ENCODE measurements at regions not wholly inside any gene's neighbourhood (a gene's known extent, or its start where the extent isn't known, plus 50 kb on each side); places are given as distances from the start of the nearest gene placed in this dataset.

DNA sequence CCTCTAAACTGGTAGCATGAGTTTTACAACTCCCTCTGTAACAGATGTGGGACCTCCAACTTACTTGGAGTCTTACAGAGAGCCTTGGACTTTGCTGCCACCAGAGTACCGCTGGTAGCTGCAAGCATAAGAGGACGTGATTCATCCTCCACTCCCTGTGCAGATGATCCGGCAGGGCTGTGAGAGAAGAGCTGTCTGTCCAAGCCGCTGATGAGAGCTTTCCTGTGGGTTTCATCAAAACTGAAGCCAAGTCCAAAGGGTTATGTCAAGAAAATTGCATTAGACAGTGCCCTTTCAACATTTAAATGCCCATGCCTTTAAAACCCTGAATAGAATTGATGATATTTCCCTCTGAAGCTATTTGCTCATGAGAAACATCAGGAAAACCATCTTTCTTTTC lies 85.8 kb downstream of the LLPH start:
- FAIRE-seq (no peak), DNase-seq (ENCODE audit: insufficient read length, low spot score) (no peak)
- TF ChIP-seq, protein P1, sequence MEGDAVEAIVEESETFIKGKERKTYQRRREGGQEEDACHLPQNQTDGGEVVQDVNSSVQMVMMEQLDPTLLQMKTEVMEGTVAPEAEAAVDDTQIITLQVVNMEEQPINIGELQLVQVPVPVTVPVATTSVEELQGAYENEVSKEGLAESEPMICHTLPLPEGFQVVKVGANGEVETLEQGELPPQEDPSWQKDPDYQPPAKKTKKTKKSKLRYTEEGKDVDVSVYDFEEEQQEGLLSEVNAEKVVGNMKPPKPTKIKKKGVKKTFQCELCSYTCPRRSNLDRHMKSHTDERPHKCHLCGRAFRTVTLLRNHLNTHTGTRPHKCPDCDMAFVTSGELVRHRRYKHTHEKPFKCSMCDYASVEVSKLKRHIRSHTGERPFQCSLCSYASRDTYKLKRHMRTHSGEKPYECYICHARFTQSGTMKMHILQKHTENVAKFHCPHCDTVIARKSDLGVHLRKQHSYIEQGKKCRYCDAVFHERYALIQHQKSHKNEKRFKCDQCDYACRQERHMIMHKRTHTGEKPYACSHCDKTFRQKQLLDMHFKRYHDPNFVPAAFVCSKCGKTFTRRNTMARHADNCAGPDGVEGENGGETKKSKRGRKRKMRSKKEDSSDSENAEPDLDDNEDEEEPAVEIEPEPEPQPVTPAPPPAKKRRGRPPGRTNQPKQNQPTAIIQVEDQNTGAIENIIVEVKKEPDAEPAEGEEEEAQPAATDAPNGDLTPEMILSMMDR (IDR thresholded peaks at IDR 0.05; ENCODE audit: insufficient read depth, missing control alignments), result no peak

DNA sequence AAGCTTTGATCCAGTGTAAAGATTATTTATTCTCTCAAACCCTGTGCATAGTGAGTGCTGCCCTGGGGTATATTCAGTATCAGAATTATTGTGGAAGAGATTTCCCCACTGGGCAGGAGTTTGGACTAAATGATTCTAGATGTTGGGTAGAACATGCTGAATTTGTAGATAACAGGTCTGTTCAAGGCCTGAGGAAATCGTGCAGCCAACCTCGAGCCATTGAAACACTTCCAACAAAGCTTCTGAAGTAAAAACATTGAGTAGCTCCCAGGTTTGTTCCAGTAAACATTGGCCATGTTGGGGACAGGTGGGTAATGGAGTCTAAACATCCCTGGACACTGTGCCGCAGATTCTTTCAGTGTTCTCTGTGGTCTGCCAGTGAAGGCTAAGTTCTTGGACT lies 87.5 kb downstream of the LLPH start:
- FAIRE-seq, result no peak
- no peak for DNase-seq (ENCODE audit: insufficient read length, low spot score)

DNA sequence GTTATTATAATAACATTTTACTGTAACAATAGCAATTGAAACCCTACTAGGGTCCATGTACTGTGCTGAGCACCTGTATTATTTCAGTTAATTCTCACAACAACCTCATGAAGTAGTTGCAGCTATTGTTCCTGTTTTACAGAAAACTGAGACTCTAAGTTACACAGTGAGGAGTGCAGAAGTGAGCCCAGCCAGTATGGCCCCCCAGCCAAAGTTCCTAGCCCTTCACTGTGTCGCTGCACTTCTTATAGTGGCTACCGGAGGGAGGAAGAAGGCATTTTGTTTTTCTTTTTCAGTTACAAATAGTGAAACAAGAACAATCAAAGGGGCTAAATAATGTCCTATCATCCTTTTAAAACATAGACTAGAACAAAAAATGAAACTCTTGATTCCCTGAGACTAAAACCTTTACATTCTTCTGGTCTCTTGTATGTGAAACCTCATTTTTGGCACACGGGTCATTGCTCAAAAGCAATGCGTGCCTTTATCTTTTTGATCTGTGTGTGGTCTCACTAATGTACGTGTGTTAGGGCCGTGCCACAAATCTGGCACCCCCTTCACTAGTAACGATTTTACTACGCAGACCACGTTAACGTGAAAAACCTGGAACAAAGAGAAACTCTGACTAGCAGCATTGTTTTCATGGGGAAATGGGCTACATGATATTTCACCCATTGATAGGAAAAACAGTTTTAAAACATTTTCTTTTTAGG lies 88.7 kb downstream of the LLPH start:
- TF ChIP-seq, protein P1 (IDR thresholded peaks at IDR 0.05; ENCODE audit: insufficient read depth, missing control alignments), result no peak
- FAIRE-seq, result no peak

More for the DNA sequence above, 87.5 kb downstream of the LLPH start:
- TF ChIP-seq, protein P1 (IDR thresholded peaks at IDR 0.05; ENCODE audit: insufficient read depth, missing control alignments), result no peak

DNA sequence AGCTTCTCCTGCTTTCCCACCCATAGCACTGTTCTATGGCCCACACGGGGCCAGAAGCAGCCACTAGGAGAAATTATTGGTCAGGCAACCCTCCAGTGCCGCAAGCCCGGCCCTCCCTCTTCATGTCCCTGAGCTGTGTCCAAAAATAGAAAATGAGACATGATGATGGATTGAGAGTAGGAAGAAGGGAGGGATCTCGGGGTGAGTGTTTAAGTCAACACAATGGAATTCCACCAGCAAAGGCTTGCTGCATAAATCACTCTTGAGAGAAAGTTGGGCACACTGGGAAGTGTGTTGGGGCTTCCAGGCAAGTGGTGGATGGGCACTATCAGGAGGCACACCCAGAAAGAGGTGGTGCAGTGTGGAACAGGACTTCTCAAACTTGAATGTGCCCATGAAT lies 94.2 kb downstream of the LLPH start:
- DNase-seq (ENCODE audit: insufficient read length, low spot score) (no peak), FAIRE-seq (no peak)
- TF ChIP-seq, protein P1 (IDR thresholded peaks at IDR 0.05; ENCODE audit: insufficient read depth, missing control alignments), result no peak

More for the DNA sequence above, 88.7 kb downstream of the LLPH start:
- DNase-seq (ENCODE audit: insufficient read length, low spot score), result no peak

DNA sequence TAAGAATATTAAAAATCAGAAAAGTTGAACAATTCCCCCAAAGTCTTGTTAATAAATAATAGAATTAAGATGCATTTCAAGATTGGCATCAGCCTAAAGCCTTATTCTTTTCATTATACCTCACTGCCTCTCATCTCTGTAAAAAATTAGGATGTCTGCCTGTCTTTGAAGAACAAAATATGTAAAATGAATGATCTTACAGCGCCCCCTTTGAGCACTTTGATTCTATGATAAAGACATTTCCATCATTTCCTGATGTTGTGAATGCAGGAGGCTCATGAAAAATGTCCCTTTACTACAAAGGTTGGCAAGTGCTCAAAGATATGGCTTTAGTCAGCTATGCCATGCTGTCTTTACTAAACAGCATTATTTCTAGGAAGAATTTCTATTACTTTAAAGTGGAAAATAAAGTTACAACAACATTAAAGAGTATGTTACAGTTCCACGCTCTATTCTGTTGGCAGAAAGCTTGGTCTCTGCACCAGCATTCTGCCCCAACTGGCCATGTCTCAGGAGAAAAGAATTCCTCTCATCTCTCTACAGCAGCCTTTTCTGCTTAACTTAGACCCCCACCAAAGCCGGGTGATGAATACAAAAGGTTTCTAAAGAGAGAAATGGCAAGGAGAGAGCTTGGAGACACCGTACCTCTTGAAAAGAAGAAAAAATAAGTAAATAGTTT lies 95.1 kb downstream of the LLPH start:
- FAIRE-seq, result no peak
- TF ChIP-seq, protein P1 (IDR thresholded peaks at IDR 0.05; ENCODE audit: insufficient read depth, missing control alignments), result peak; percentile 41
- DNase-seq (ENCODE audit: insufficient read length, low spot score), result no peak

DNA sequence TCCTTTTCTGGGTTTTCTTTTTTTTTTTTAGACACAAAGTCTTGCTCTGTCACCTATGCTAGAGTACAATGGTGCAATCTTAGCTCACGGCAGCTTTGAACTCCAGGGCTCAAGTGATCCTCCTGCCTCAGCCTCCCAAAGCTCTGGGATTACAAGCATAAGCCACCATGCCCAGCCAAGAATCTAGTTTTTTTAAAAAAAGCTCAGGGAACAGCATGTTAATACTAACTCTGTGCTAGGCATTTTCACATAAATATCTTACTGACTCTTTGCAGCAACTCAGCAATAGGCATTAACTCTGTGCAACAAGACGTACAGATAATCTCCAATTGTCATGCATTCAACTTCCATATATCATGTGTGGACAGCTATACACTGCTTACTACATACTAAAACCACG lies 97.4 kb downstream of the LLPH start:
- FAIRE-seq (no peak), DNase-seq (ENCODE audit: insufficient read length, low spot score) (no peak)
- TF ChIP-seq, protein P1 (IDR thresholded peaks at IDR 0.05; ENCODE audit: insufficient read depth, missing control alignments), result no peak

DNA sequence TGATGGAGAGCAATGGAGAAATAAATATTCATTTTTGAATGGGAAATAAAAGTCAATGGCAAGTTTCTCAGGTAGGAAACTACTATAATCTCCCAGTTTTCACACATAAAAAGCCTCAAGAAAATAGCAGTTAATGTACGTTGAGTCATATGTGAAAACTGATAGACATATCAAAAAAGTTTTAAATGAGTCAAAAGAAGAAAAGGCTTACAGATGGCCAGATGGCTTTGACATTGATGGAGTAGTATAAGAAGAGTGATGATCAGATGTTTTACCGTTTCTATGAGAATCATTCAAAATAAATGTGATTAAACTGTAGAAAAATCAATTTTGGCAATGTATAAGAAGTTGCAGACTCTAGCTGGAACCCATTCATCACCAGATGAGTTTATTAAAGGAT lies 97.8 kb downstream of the LLPH start:
- TF ChIP-seq, protein P1 (IDR thresholded peaks at IDR 0.05; ENCODE audit: insufficient read depth, missing control alignments), result no peak
- DNase-seq (ENCODE audit: insufficient read length, low spot score), result no peak
- no peak for FAIRE-seq

Data from D721Med (cell line).